ENCODE measurements at regions not wholly inside any gene's neighbourhood (a gene's known extent, or its start where the extent isn't known, plus 50 kb on each side); places are given as distances from the start of the nearest gene placed in this dataset.

- Histone ChIP-seq H3K4me2 (ENCODE audit: low read length) (no peak overlapping the region), H3K4me1 (ENCODE audit: insufficient read depth, low read length, severe bottlenecking) (no peaks in the 10 kb centered on the region), H3K9me2 (ENCODE audit: low read depth, low read length) (no peaks in the 10 kb centered on the region), H3F3A (ENCODE audit: insufficient read depth, low read length) (no peaks in the 10 kb centered on the region), H2AFZ (ENCODE audit: low read length) (no peak overlapping the region), H3K4me3 (ENCODE audit: low read depth, low read length, poor library complexity, severe bottlenecking) (no peak overlapping the region), H3K27ac (ENCODE audit: low read depth, low read length, poor library complexity, severe bottlenecking) (no peak overlapping the region), H3K9ac (ENCODE audit: low read length) (no peak overlapping the region), H3K27me3 (ENCODE audit: insufficient read depth, low read length) (no peaks in the 10 kb centered on the region), H4K20me1 (ENCODE audit: insufficient read depth, low read length) (no peaks in the 10 kb centered on the region), H3K9me3 (ENCODE audit: low read length) (no peaks in the 10 kb centered on the region), H3K36me3 (ENCODE audit: insufficient read depth, low read length) (no peaks in the 10 kb centered on the region), H3K79me2 (ENCODE audit: insufficient read depth, low read length) (no peaks in the 10 kb centered on the region)
- TF ChIP-seq EZH2 (IDR thresholded peaks at IDR 0.05; ENCODE audit: borderline replicate concordance, low read length): no peak
Measured at GRCh38 chr3:144167634-144168033, 196.0 kb downstream of the DIPK2A start.

DNA sequence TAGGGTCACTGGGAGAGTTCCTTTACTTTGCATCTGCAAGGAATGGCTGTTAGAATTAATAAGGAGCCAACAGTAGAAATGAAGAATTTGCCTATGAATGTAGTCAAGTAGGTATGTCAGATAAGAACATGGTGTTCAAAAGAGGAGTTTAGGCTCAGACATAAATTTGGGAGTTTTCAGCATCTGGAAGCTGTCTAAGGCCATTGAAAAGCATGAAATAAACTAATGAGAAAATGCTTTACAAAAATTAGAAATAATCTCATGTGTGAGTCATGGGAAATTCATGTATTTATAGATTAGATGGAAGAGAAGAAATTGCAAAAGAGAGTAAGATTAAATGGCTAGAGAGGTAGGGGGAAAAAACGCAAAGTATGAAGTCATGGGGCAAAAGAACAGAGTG, 201.9 kb downstream of the DIPK2A start:
- Histone ChIP-seq H3K9ac (ENCODE audit: low read length) (no peak overlapping the region), H3K4me1 (ENCODE audit: insufficient read depth, low read length, severe bottlenecking) (no peaks in the 10 kb centered on the region), H3F3A (ENCODE audit: insufficient read depth, low read length) (no peaks in the 10 kb centered on the region), H3K79me2 (ENCODE audit: insufficient read depth, low read length) (no peaks in the 10 kb centered on the region), H3K4me2 (ENCODE audit: low read length) (no peak overlapping the region), H3K9me2 (ENCODE audit: low read depth, low read length) (no peaks in the 10 kb centered on the region), H2AFZ (ENCODE audit: low read length) (no peak overlapping the region), H3K27ac (ENCODE audit: low read depth, low read length, poor library complexity, severe bottlenecking) (no peak overlapping the region), H3K4me3 (ENCODE audit: low read depth, low read length, poor library complexity, severe bottlenecking) (no peak overlapping the region), H3K9me3 (ENCODE audit: low read length) (no peaks in the 10 kb centered on the region), H3K27me3 (ENCODE audit: insufficient read depth, low read length) (no peaks in the 10 kb centered on the region), H4K20me1 (ENCODE audit: insufficient read depth, low read length) (no peaks in the 10 kb centered on the region), H3K36me3 (ENCODE audit: insufficient read depth, low read length) (no peaks in the 10 kb centered on the region)
- TF ChIP-seq, protein P1, sequence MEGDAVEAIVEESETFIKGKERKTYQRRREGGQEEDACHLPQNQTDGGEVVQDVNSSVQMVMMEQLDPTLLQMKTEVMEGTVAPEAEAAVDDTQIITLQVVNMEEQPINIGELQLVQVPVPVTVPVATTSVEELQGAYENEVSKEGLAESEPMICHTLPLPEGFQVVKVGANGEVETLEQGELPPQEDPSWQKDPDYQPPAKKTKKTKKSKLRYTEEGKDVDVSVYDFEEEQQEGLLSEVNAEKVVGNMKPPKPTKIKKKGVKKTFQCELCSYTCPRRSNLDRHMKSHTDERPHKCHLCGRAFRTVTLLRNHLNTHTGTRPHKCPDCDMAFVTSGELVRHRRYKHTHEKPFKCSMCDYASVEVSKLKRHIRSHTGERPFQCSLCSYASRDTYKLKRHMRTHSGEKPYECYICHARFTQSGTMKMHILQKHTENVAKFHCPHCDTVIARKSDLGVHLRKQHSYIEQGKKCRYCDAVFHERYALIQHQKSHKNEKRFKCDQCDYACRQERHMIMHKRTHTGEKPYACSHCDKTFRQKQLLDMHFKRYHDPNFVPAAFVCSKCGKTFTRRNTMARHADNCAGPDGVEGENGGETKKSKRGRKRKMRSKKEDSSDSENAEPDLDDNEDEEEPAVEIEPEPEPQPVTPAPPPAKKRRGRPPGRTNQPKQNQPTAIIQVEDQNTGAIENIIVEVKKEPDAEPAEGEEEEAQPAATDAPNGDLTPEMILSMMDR (IDR thresholded peaks at IDR 0.05; ENCODE audit: low read length): no peak
- TF ChIP-seq EZH2 (IDR thresholded peaks at IDR 0.05; ENCODE audit: borderline replicate concordance, low read length): no peak

DNA sequence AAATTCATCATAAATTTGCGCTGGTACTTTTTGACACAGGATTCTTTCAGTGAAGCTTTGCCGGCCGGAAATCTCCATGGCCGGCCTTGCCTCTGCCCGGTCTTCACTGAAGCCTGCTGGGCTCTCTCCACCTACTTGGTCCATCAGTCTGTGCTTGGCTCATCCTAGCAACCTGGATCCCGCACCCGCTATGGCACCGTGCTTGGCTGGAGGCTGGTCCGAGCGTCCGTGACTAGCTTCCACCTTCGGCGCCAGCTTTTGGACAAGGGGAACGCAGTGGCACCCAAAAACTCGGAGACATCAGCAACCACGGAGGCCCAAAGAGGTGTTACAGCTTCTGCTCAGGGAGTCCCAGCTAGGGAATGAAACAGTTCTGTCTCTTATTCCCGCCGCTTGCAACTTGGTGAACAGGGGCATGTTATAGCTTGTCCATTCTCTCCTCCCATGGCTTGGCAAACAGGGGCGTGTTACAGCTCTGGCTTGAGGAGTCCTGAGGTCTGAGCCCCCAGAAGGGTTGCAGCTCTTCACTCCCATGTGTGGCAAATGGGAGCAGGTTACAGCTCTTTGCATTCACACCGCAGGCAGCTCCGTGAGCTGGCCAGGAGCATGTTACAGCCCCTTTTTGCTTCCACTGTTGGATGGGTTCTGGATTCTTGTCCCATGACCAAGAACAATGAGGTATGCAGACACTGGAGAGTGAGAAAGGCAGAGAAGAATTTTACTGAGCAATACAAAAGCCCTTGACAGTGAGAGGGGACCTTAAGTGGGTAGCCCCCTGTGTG, 204.2 kb downstream of the DIPK2A start:
- H4K20me1 ChIP-seq (ENCODE audit: insufficient read depth, low read length): no peaks in the 10 kb centered on the region
- H2AFZ ChIP-seq (ENCODE audit: low read length): no peak overlapping the region
- H3F3A ChIP-seq (ENCODE audit: insufficient read depth, low read length): no peaks in the 10 kb centered on the region
- H3K79me2 ChIP-seq (ENCODE audit: insufficient read depth, low read length): no peaks in the 10 kb centered on the region
- H3K36me3 ChIP-seq (ENCODE audit: insufficient read depth, low read length): no peaks in the 10 kb centered on the region
- no peak overlapping the region for H3K4me3 ChIP-seq (ENCODE audit: low read depth, low read length, poor library complexity, severe bottlenecking)
- no peak overlapping the region for H3K27ac ChIP-seq (ENCODE audit: low read depth, low read length, poor library complexity, severe bottlenecking)
- no peaks in the 10 kb centered on the region for H3K9me2 ChIP-seq (ENCODE audit: low read depth, low read length)
- H3K4me2 ChIP-seq (ENCODE audit: low read length): no peak overlapping the region
- no peak overlapping the region for H3K9ac ChIP-seq (ENCODE audit: low read length)
- no peaks in the 10 kb centered on the region for H3K27me3 ChIP-seq (ENCODE audit: insufficient read depth, low read length)
- H3K4me1 ChIP-seq (ENCODE audit: insufficient read depth, low read length, severe bottlenecking): no peaks in the 10 kb centered on the region
- H3K9me3 ChIP-seq (ENCODE audit: low read length): no peaks in the 10 kb centered on the region
- TF ChIP-seq, protein P1 (IDR thresholded peaks at IDR 0.05; ENCODE audit: low read length): no peak
- TF ChIP-seq EZH2 (IDR thresholded peaks at IDR 0.05; ENCODE audit: borderline replicate concordance, low read length): no peak

DNA sequence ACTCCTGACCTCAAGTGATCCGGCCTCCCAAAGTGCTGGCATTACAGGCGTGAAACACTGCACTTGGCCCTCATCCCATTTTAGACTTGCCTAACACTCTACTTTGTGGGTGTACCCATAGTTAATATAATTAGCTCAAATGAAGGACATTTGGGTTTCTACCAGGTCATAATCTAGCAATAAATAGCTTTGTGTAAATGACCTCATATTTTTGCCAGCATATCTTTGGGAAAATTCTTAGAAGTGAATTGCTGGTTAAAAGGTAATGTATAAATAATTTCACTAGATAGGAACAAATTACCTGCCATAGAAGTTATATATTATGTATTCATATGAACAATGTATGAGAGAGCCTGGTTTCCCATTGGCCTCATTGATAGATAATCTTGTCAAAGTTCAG, 206.0 kb downstream of the DIPK2A start:
- no peaks in the 10 kb centered on the region for H3K9me2 ChIP-seq (ENCODE audit: low read depth, low read length)
- no peak overlapping the region for H3K4me3 ChIP-seq (ENCODE audit: low read depth, low read length, poor library complexity, severe bottlenecking)
- H3K79me2 ChIP-seq (ENCODE audit: insufficient read depth, low read length): no peaks in the 10 kb centered on the region
- H3F3A ChIP-seq (ENCODE audit: insufficient read depth, low read length): no peaks in the 10 kb centered on the region
- no peak overlapping the region for H3K27ac ChIP-seq (ENCODE audit: low read depth, low read length, poor library complexity, severe bottlenecking)
- no peak overlapping the region for H2AFZ ChIP-seq (ENCODE audit: low read length)
- H3K9ac ChIP-seq (ENCODE audit: low read length): no peak overlapping the region
- no peaks in the 10 kb centered on the region for H3K36me3 ChIP-seq (ENCODE audit: insufficient read depth, low read length)
- no peaks in the 10 kb centered on the region for H3K9me3 ChIP-seq (ENCODE audit: low read length)
- TF ChIP-seq, protein P1 (IDR thresholded peaks at IDR 0.05; ENCODE audit: low read length): no peak
- TF ChIP-seq EZH2 (IDR thresholded peaks at IDR 0.05; ENCODE audit: borderline replicate concordance, low read length): no peak
- no peak overlapping the region for H3K4me2 ChIP-seq (ENCODE audit: low read length)
- no peaks in the 10 kb centered on the region for H4K20me1 ChIP-seq (ENCODE audit: insufficient read depth, low read length)
- no peaks in the 10 kb centered on the region for H3K27me3 ChIP-seq (ENCODE audit: insufficient read depth, low read length)
- no peaks in the 10 kb centered on the region for H3K4me1 ChIP-seq (ENCODE audit: insufficient read depth, low read length, severe bottlenecking)
